Endothelial cell of umbilical vein (primary cell): ENCODE measurements at regions not wholly inside any gene's neighbourhood (a gene's known extent, or its start where the extent isn't known, plus 50 kb on each side); places are given as distances from the start of the nearest gene placed in this dataset.

Source experiments
- BruUV-seq: library from RNA; stranded (reverse); fragments of 400-500 nt; replicated peaks from 2 replicates; lab custom pipeline; 2021; lab: Mats Ljungman, UMichigan
- CTCF ChIA-PET: fragments of 300-600, 350-600 bp; sonication (Branson Sonifier 250); formaldehyde crosslinking; loops from one replicate; lab custom pipeline; 2021; ENCODE audit warnings: antibody characterized with exemption, inconsistent platforms; lab: Charles Lee
- POLR2A ChIA-PET: fragments of 300-600, 350-600 bp; sonication (Branson Sonifier 250); formaldehyde crosslinking; loops from one replicate; lab custom pipeline; 2021; ENCODE audit warnings: antibody characterized with exemption, inconsistent platforms; lab: Charles Lee
- DNase-seq: peaks from one replicate; pipeline ENCODE4 v3.0.0-alpha.2; 2011; ENCODE audit warnings: low read depth, low spot score
- FAIRE-seq: peaks from 2 replicates; lab custom pipeline; 2011; peaks lifted over from hg19 to GRCh38; lab: Jason Lieb, UNC
- H2AFZ ChIP-seq: 2 replicates; pipeline ENCODE4 v1.6.0; 2012; ENCODE audit warnings: low read depth, low read length, control low read depth, inconsistent platforms
- H3K27ac ChIP-seq: 2 replicates; pipeline ENCODE4 v1.5.1; 2011; ENCODE audit warnings: low read depth, mild to moderate bottlenecking, control low read depth, low read length, moderate library complexity; ENCODE audit not compliant: insufficient read depth
- H3K27me3 ChIP-seq, 2 experiments: 2 replicates each; pipeline versions ENCODE4 v1.6.0 to v1.6.1; 2011; ENCODE audit warnings: low read length in 2 of 2, mixed read lengths in 1 of 2; ENCODE audit not compliant: control insufficient read depth in 2 of 2, insufficient read depth in 2 of 2
- H3K36me3 ChIP-seq, 2 experiments: 2 replicates in 1 of 2; 3 replicates in 1 of 2; pipeline ENCODE4 v1.5.1; 2011; ENCODE audit warnings: low read length in 2 of 2, mild to moderate bottlenecking in 1 of 2, moderate library complexity in 1 of 2; ENCODE audit not compliant: control insufficient read depth in 2 of 2, insufficient read depth in 2 of 2; ENCODE audit errors: extremely low read depth in 1 of 2
- H3K4me1 ChIP-seq: 3 replicates; pipeline ENCODE4 v1.5.1; 2011; ENCODE audit warnings: mild to moderate bottlenecking, low read length; ENCODE audit not compliant: control insufficient read depth, insufficient read depth; ENCODE audit errors: extremely low read depth
- H3K4me2 ChIP-seq: 2 replicates; pipeline ENCODE4 v1.6.1; 2011; ENCODE audit warnings: low read length, control low read depth, mixed read lengths; ENCODE audit not compliant: insufficient read depth
- H3K4me3 ChIP-seq, 3 experiments: fragments of 200-600 bp in 1 of 3; sonication (generic), shearing (Covaris generic) in 1 of 3; replicated peaks in 1 of 3; 2 replicates each; pipeline ENCODE4 v1.5.1; 2011 to 2016; ENCODE audit warnings: control low read depth in 3 of 3, low read length in 3 of 3, mild to moderate bottlenecking in 2 of 3, inconsistent platforms in 1 of 3, low read depth in 1 of 3, moderate library complexity in 1 of 3; ENCODE audit not compliant: insufficient read depth in 1 of 3
- H3K79me2 ChIP-seq: 2 replicates; pipeline ENCODE4 v1.6.0; 2012; ENCODE audit warnings: low read length, inconsistent platforms; ENCODE audit not compliant: control insufficient read depth, insufficient read depth
- H3K9ac ChIP-seq: replicated peaks from 2 replicates; pipeline ENCODE3; 2011; ENCODE audit warnings: low read length, control low read depth; ENCODE audit not compliant: insufficient read depth; ENCODE audit errors: extremely low read depth
- H3K9me1 ChIP-seq: replicated peaks from 3 replicates; pipeline ENCODE4 v1.6.0; 2011; ENCODE audit warnings: mild to moderate bottlenecking, low read length; ENCODE audit not compliant: control insufficient read depth, insufficient read depth; ENCODE audit errors: extremely low read depth
- H3K9me3 ChIP-seq: replicated peaks from 2 replicates; pipeline ENCODE4 v1.5.1; 2012; ENCODE audit warnings: low read length, inconsistent platforms; ENCODE audit not compliant: control insufficient read depth, insufficient read depth
- H4K20me1 ChIP-seq: replicated peaks from 2 replicates; pipeline ENCODE3; 2011; ENCODE audit warnings: mild to moderate bottlenecking, low read length; ENCODE audit not compliant: control insufficient read depth, insufficient read depth; ENCODE audit errors: extremely low read depth
- CTCF ChIP-seq, 2 donors: IDR thresholded peaks; 1 replicate in 1 of 2; 2 replicates in 1 of 2; pipeline ENCODE4 v1.5.1; 2011; ENCODE audit warnings: low read length in 2 of 2, mild to moderate bottlenecking in 2 of 2, moderate library complexity in 2 of 2, control low read depth in 1 of 2, inconsistent platforms in 1 of 2, low read depth in 1 of 2; ENCODE audit not compliant: insufficient read depth in 1 of 2; ENCODE audit errors: extremely low read depth in 1 of 2
- EZH2 ChIP-seq: IDR thresholded peaks from 2 replicates; pipeline ENCODE4 v1.6.1; 2012; ENCODE audit warnings: borderline replicate concordance, low read depth, mild to moderate bottlenecking, moderate library complexity, low read length, inconsistent platforms; ENCODE audit not compliant: severe bottlenecking
- FOS ChIP-seq: IDR thresholded peaks from 2 replicates; pipeline ENCODE4 v1.6.1; 2011; ENCODE audit warnings: mild to moderate bottlenecking, low read length, moderate library complexity, borderline replicate concordance; ENCODE audit not compliant: insufficient read depth
- GATA2 ChIP-seq: IDR thresholded peaks from 2 replicates; pipeline ENCODE4 v1.7.0; 2011; ENCODE audit warnings: low read depth, mild to moderate bottlenecking, moderate library complexity, mixed read lengths, low read length; ENCODE audit not compliant: insufficient read length, insufficient read depth
- JUN ChIP-seq: IDR thresholded peaks from 2 replicates; pipeline ENCODE4 v1.6.1; 2011; ENCODE audit warnings: borderline replicate concordance, low read depth; ENCODE audit not compliant: insufficient read length, insufficient read depth
- MYC ChIP-seq: IDR thresholded peaks from one replicate; pipeline ENCODE4 v1.6.1; 2011; ENCODE audit warnings: mild to moderate bottlenecking, low read depth, low read length
- POLR2A ChIP-seq: IDR thresholded peaks from 2 replicates; pipeline ENCODE4 v1.6.1; 2012; ENCODE audit warnings: low read depth, mild to moderate bottlenecking, control low read depth, low read length
- POLR2AphosphoS5 ChIP-seq: IDR thresholded peaks from 2 replicates; pipeline ENCODE4 v1.6.1; 2012; ENCODE audit warnings: low read depth, mild to moderate bottlenecking, control low read depth, low read length, moderate library complexity; ENCODE audit not compliant: insufficient read depth
- dilution Hi-C: fragments of 300-500 bp; cut with MboI; formaldehyde crosslinking; loops from one replicate; pipeline ENCODE4 v1.15.0; 2019; ENCODE audit warnings: low sequenced_read_pairs; ENCODE audit not compliant: extremely low pct_ligation_motif_present
- intact Hi-C: fragments of 100-400 bp; cut with micrococcal nuclease; formaldehyde crosslinking; loops from one replicate; pipeline ENCODE4 v1.10.0; 2022
- TF ChIP-seq, protein P1 (sequence below): IDR thresholded peaks from 2 replicates; pipeline ENCODE4 v1.6.1; 2011; ENCODE audit not compliant: insufficient read depth, insufficient read length

GRCh38 chr2:147037048-147037447 is 807.8 kb upstream of the ACVR2A start:
- no peaks in the 10 kb centered on the region for H3K9me3 ChIP-seq
- no peaks in the 10 kb centered on the region for H4K20me1 ChIP-seq
- dilution Hi-C loops (no loop called here), intact Hi-C loops (no loop called here)
- POLR2A ChIA-PET, result no interaction called here
- TF ChIP-seq, protein P1, sequence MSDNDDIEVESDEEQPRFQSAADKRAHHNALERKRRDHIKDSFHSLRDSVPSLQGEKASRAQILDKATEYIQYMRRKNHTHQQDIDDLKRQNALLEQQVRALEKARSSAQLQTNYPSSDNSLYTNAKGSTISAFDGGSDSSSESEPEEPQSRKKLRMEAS, result no peak
- TF ChIP-seq EZH2, result no peak
- no peak for TF ChIP-seq FOS
- TF ChIP-seq JUN, result no peak
- no peak for TF ChIP-seq POLR2AphosphoS5
- no peak for TF ChIP-seq GATA2
- TF ChIP-seq MYC, result no peak
- TF ChIP-seq CTCF (IDR thresholded peaks at IDR 0.05; ENCODE audit: extremely low read depth in 1 of 2, insufficient read depth in 1 of 2, low read depth in 1 of 2, low read length in 2 of 2), result no peak
- TF ChIP-seq POLR2A, result no peak
- H3K36me3 ChIP-seq, result no peaks in the 10 kb centered on the region
- FAIRE-seq (no peak), DNase-seq (no peak)
- H3K4me2 ChIP-seq, result no peak overlapping the region
- no peak overlapping the region for H2AFZ ChIP-seq
- H3K4me1 ChIP-seq, result peaks cover under 1% of the 10 kb centered on the region
- BruUV-seq, result no TSS peak
- H3K4me3 ChIP-seq, result no peak overlapping the region
- H3K27ac ChIP-seq, result no peak overlapping the region
- no peak overlapping the region for H3K9ac ChIP-seq
- H3K79me2 ChIP-seq, result no peaks in the 10 kb centered on the region
- no peaks in the 10 kb centered on the region for H3K9me1 ChIP-seq
- CTCF ChIA-PET, result interaction anchor here (0.7 kb wide), 1 partner anchor 8 kb away, joined by 3 read pairs; no protein-coding TSS in a partner anchor
- H3K27me3 ChIP-seq, result no peaks in the 10 kb centered on the region
